ENCODE measurements at regions not wholly inside any gene's neighbourhood (a gene's known extent, or its start where the extent isn't known, plus 50 kb on each side); places are given as distances from the start of the nearest gene placed in this dataset.

GRCh38 chrX:36510736-36511135 is 497.4 kb upstream of the FAM47C start:
- H3K36me3 Mint-ChIP-seq: no peaks in the 10 kb centered on the region
- H3K27me3 ChIP-seq (ENCODE audit: control insufficient read depth, insufficient read depth, low read length): no peaks in the 10 kb centered on the region
- no peak overlapping the region for H3K27ac ChIP-seq (ENCODE audit: insufficient read depth, low read length, poor library complexity, severe bottlenecking)
- H3K27me3 Mint-ChIP-seq: no peaks in the 10 kb centered on the region
- no peaks in the 10 kb centered on the region for H3K4me1 Mint-ChIP-seq
- H3K4me3 ChIP-seq (ENCODE audit: low read depth, low read length): no peak overlapping the region
- H3K36me3 ChIP-seq (ENCODE audit: control insufficient read depth, insufficient read depth, low read length): no peaks in the 10 kb centered on the region
- ATAC-seq (ENCODE audit: low read depth in 2 of 2): no peak
- no peak overlapping the region for H3K4me3 Mint-ChIP-seq
- peaks cover 0 to 28% (median 6%) of the 10 kb centered on the region in 7 donors for H3K9me3 Mint-ChIP-seq
- no peaks in the 10 kb centered on the region for H3K4me1 ChIP-seq (ENCODE audit: control insufficient read depth, insufficient read depth, low read length, poor library complexity, severe bottlenecking)
- no peak for DNase-seq
- no peak overlapping the region for H3K27ac Mint-ChIP-seq
- H3K9me3 ChIP-seq (ENCODE audit: control insufficient read depth in 2 of 2, low read length in 2 of 2): peaks cover 0 to 9% of the 10 kb centered on the region in 2 experiments

- Mint-ChIP-seq H3K4me3 (no peak overlapping the region), H3K4me1 (no peaks in the 10 kb centered on the region)
- ATAC-seq (ENCODE audit: low read depth in 2 of 2): no peak
These were observed 479.5 kb upstream of the FAM47C start for GRCh38 chrX:36528661-36529060.

GRCh38 chrX:36534900-36535299 is 473.3 kb upstream of the FAM47C start:
- no peaks in the 10 kb centered on the region for H3K36me3 ChIP-seq (ENCODE audit: control insufficient read depth, insufficient read depth, low read length)
- H3K27me3 ChIP-seq (ENCODE audit: control insufficient read depth, insufficient read depth, low read length): no peaks in the 10 kb centered on the region
- DNase-seq (no peak), ATAC-seq (ENCODE audit: low read depth in 2 of 2) (no peak)
- H3K4me3 ChIP-seq (ENCODE audit: low read depth, low read length): no peak overlapping the region
- H3K9me3 ChIP-seq (ENCODE audit: control insufficient read depth in 2 of 2, low read length in 2 of 2): no peaks in the 10 kb centered on the region
- H3K27ac Mint-ChIP-seq: no peak overlapping the region
- no peak overlapping the region for H3K27ac ChIP-seq (ENCODE audit: insufficient read depth, low read length, poor library complexity, severe bottlenecking)
- H3K4me1 ChIP-seq (ENCODE audit: control insufficient read depth, insufficient read depth, low read length, poor library complexity, severe bottlenecking): no peaks in the 10 kb centered on the region
- no peaks in the 10 kb centered on the region for H3K36me3 Mint-ChIP-seq
- H3K27me3 Mint-ChIP-seq: no peaks in the 10 kb centered on the region
- H3K9me3 Mint-ChIP-seq: peaks cover 0 to 8% (median 1%) of the 10 kb centered on the region in 7 donors
- H3K4me3 Mint-ChIP-seq: no peak overlapping the region
- no peaks in the 10 kb centered on the region for H3K4me1 Mint-ChIP-seq

More at GRCh38 chrX:36528661-36529060, 479.5 kb upstream of the FAM47C start:
- Histone ChIP-seq H3K4me3 (ENCODE audit: low read depth, low read length) (no peak overlapping the region), H3K27me3 (ENCODE audit: control insufficient read depth, insufficient read depth, low read length) (no peaks in the 10 kb centered on the region), H3K27ac (ENCODE audit: insufficient read depth, low read length, poor library complexity, severe bottlenecking) (no peak overlapping the region), H3K4me1 (ENCODE audit: control insufficient read depth, insufficient read depth, low read length, poor library complexity, severe bottlenecking) (no peaks in the 10 kb centered on the region), H3K9me3 (ENCODE audit: control insufficient read depth in 2 of 2, low read length in 2 of 2) (no peaks in the 10 kb centered on the region), H3K36me3 (ENCODE audit: control insufficient read depth, insufficient read depth, low read length) (no peaks in the 10 kb centered on the region)
- H3K36me3 Mint-ChIP-seq: no peaks in the 10 kb centered on the region
- H3K27me3 Mint-ChIP-seq: no peaks in the 10 kb centered on the region
- H3K9me3 Mint-ChIP-seq: peaks cover 0 to 5% (median 0%) of the 10 kb centered on the region in 7 donors
- no peak for DNase-seq
- no peak overlapping the region for H3K27ac Mint-ChIP-seq

GRCh38 chrX:36543499-36543898 is 464.7 kb upstream of the FAM47C start:
- Histone ChIP-seq H3K27ac (ENCODE audit: insufficient read depth, low read length, poor library complexity, severe bottlenecking) (no peak overlapping the region), H3K36me3 (ENCODE audit: control insufficient read depth, insufficient read depth, low read length) (no peaks in the 10 kb centered on the region), H3K27me3 (ENCODE audit: control insufficient read depth, insufficient read depth, low read length) (no peaks in the 10 kb centered on the region), H3K4me1 (ENCODE audit: control insufficient read depth, insufficient read depth, low read length, poor library complexity, severe bottlenecking) (no peaks in the 10 kb centered on the region), H3K9me3 (ENCODE audit: control insufficient read depth in 2 of 2, low read length in 2 of 2) (no peaks in the 10 kb centered on the region), H3K4me3 (ENCODE audit: low read depth, low read length) (no peak overlapping the region)
- Mint-ChIP-seq H3K27me3 (no peaks in the 10 kb centered on the region), H3K9me3 (peaks cover 0 to 5% (median 0%) of the 10 kb centered on the region in 7 donors), H3K36me3 (no peaks in the 10 kb centered on the region), H3K4me3 (no peak overlapping the region), H3K27ac (no peak overlapping the region), H3K4me1 (no peaks in the 10 kb centered on the region)
- ATAC-seq (ENCODE audit: low read depth in 2 of 2): no peak
- no peak for DNase-seq

GRCh38 chrX:36562986-36563385 is 445.2 kb upstream of the FAM47C start:
- Mint-ChIP-seq H3K9me3 (peaks cover 0 to 6% (median 0%) of the 10 kb centered on the region in 7 donors), H3K4me3 (no peak overlapping the region), H3K27ac (no peak overlapping the region), H3K36me3 (no peaks in the 10 kb centered on the region), H3K27me3 (no peaks in the 10 kb centered on the region), H3K4me1 (no peaks in the 10 kb centered on the region)
- Histone ChIP-seq H3K36me3 (ENCODE audit: control insufficient read depth, insufficient read depth, low read length) (no peaks in the 10 kb centered on the region), H3K4me1 (ENCODE audit: control insufficient read depth, insufficient read depth, low read length, poor library complexity, severe bottlenecking) (no peaks in the 10 kb centered on the region), H3K27me3 (ENCODE audit: control insufficient read depth, insufficient read depth, low read length) (no peaks in the 10 kb centered on the region), H3K4me3 (ENCODE audit: low read depth, low read length) (no peak overlapping the region), H3K9me3 (ENCODE audit: control insufficient read depth in 2 of 2, low read length in 2 of 2) (peaks cover 0 to 4% of the 10 kb centered on the region in 2 experiments), H3K27ac (ENCODE audit: insufficient read depth, low read length, poor library complexity, severe bottlenecking) (no peak overlapping the region)
- no peak for DNase-seq
- ATAC-seq (ENCODE audit: low read depth in 2 of 2): no peak

- Mint-ChIP-seq H3K9me3 (peaks cover 0 to 8% (median 0%) of the 10 kb centered on the region in 7 donors), H3K27ac (no peak overlapping the region), H3K27me3 (no peaks in the 10 kb centered on the region), H3K4me1 (no peaks in the 10 kb centered on the region), H3K36me3 (no peaks in the 10 kb centered on the region), H3K4me3 (no peak overlapping the region)
- ATAC-seq (ENCODE audit: low read depth in 2 of 2) (no peak), DNase-seq (no peak)
- Histone ChIP-seq H3K9me3 (ENCODE audit: control insufficient read depth in 2 of 2, low read length in 2 of 2) (peaks cover 0 to 2% of the 10 kb centered on the region in 2 experiments), H3K4me3 (ENCODE audit: low read depth, low read length) (no peak overlapping the region), H3K27me3 (ENCODE audit: control insufficient read depth, insufficient read depth, low read length) (no peaks in the 10 kb centered on the region), H3K27ac (ENCODE audit: insufficient read depth, low read length, poor library complexity, severe bottlenecking) (no peak overlapping the region), H3K36me3 (ENCODE audit: control insufficient read depth, insufficient read depth, low read length) (no peaks in the 10 kb centered on the region), H3K4me1 (ENCODE audit: control insufficient read depth, insufficient read depth, low read length, poor library complexity, severe bottlenecking) (no peaks in the 10 kb centered on the region)
These were observed 439.2 kb upstream of the FAM47C start for GRCh38 chrX:36568946-36569345.

- Mint-ChIP-seq H3K4me1 (no peaks in the 10 kb centered on the region), H3K27ac (no peak overlapping the region), H3K27me3 (no peaks in the 10 kb centered on the region), H3K4me3 (no peak overlapping the region), H3K9me3 (peaks cover 0 to 5% (median 0%) of the 10 kb centered on the region in 7 donors), H3K36me3 (no peaks in the 10 kb centered on the region)
- Histone ChIP-seq H3K4me1 (ENCODE audit: control insufficient read depth, insufficient read depth, low read length, poor library complexity, severe bottlenecking) (no peaks in the 10 kb centered on the region), H3K27me3 (ENCODE audit: control insufficient read depth, insufficient read depth, low read length) (no peaks in the 10 kb centered on the region), H3K27ac (ENCODE audit: insufficient read depth, low read length, poor library complexity, severe bottlenecking) (no peak overlapping the region), H3K9me3 (ENCODE audit: control insufficient read depth in 2 of 2, low read length in 2 of 2) (no peaks in the 10 kb centered on the region), H3K36me3 (ENCODE audit: control insufficient read depth, insufficient read depth, low read length) (no peaks in the 10 kb centered on the region), H3K4me3 (ENCODE audit: low read depth, low read length) (no peak overlapping the region)
- DNase-seq (no peak), ATAC-seq (ENCODE audit: low read depth in 2 of 2) (no peak)
These were observed 434.4 kb upstream of the FAM47C start for GRCh38 chrX:36573720-36574119.

GRCh38 chrX:36575670-36576069 is 432.5 kb upstream of the FAM47C start:
- H3K27ac ChIP-seq (ENCODE audit: insufficient read depth, low read length, poor library complexity, severe bottlenecking): no peak overlapping the region
- no peak for ATAC-seq (ENCODE audit: low read depth in 2 of 2)
- peaks cover 0 to 1% of the 10 kb centered on the region in 2 experiments for H3K9me3 ChIP-seq (ENCODE audit: control insufficient read depth in 2 of 2, low read length in 2 of 2)
- H3K9me3 Mint-ChIP-seq: peaks cover 0 to 1% (median 0%) of the 10 kb centered on the region in 7 donors
- no peaks in the 10 kb centered on the region for H3K4me1 Mint-ChIP-seq
- H3K27me3 ChIP-seq (ENCODE audit: control insufficient read depth, insufficient read depth, low read length): no peaks in the 10 kb centered on the region
- H3K36me3 ChIP-seq (ENCODE audit: control insufficient read depth, insufficient read depth, low read length): no peaks in the 10 kb centered on the region
- no peaks in the 10 kb centered on the region for H3K27me3 Mint-ChIP-seq
- no peak for DNase-seq
- H3K36me3 Mint-ChIP-seq: no peaks in the 10 kb centered on the region
- H3K4me3 ChIP-seq (ENCODE audit: low read depth, low read length): no peak overlapping the region
- H3K4me1 ChIP-seq (ENCODE audit: control insufficient read depth, insufficient read depth, low read length, poor library complexity, severe bottlenecking): no peaks in the 10 kb centered on the region
- no peak overlapping the region for H3K4me3 Mint-ChIP-seq
- H3K27ac Mint-ChIP-seq: no peak overlapping the region
